ENCODE measurements at regions not wholly inside any gene's neighbourhood (a gene's known extent, or its start where the extent isn't known, plus 50 kb on each side); places are given as distances from the start of the nearest gene placed in this dataset.
A peak's percentile ranks its signal among the peaks of the same experiment; 100 is the strongest.

DNA sequence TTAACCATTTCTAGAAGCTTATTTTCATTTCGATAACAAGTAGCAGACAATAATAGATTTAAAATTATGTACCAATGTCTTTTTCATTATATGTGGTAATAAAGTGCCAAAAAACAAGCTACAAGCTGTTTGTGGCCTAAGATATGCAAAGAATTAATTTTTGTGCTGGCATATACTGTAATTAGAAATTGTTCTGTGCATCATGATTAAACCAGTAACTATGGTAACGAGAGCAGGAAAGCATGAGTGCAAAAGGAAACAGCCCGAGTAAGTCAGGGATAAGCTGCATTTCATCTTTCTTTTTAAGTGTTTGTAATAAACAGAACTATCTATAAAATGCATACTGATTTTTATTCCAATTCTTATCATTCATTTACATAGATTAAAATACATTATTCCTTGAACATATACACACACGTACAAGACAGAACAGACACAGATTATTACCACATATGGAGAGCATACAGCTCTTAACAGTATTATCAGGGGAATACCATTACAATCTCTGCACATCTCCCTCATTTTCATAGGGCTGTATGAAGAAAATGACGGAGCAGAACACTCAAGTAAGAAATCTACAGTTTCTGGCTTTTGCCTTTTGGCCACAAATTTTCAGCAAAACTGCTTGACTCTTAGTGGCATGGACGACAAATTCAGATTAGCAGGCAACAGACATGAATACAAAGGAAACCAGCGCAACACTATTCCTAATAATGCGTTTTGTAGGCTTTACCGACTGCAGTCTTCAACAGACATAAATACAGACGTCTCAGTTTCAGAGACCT, 121.3 kb upstream of the WDR17 start:
- Histone ChIP-seq H3K4me3 (no peak overlapping the region), H3K27me3 (no peaks in the 10 kb centered on the region), H3K36me3 (no peaks in the 10 kb centered on the region), H3K27ac (no peak overlapping the region), H3K9me3 (no peaks in the 10 kb centered on the region), H3K4me1 (no peaks in the 10 kb centered on the region)
- no peak for DNase-seq
- intact Hi-C loops (cut with DNase I; ENCODE audit: low total_unique reads) = no loop called here
- TF ChIP-seq, protein P1, sequence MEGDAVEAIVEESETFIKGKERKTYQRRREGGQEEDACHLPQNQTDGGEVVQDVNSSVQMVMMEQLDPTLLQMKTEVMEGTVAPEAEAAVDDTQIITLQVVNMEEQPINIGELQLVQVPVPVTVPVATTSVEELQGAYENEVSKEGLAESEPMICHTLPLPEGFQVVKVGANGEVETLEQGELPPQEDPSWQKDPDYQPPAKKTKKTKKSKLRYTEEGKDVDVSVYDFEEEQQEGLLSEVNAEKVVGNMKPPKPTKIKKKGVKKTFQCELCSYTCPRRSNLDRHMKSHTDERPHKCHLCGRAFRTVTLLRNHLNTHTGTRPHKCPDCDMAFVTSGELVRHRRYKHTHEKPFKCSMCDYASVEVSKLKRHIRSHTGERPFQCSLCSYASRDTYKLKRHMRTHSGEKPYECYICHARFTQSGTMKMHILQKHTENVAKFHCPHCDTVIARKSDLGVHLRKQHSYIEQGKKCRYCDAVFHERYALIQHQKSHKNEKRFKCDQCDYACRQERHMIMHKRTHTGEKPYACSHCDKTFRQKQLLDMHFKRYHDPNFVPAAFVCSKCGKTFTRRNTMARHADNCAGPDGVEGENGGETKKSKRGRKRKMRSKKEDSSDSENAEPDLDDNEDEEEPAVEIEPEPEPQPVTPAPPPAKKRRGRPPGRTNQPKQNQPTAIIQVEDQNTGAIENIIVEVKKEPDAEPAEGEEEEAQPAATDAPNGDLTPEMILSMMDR (IDR thresholded peaks at IDR 0.05) = no peak
- TF ChIP-seq POLR2A (IDR thresholded peaks at IDR 0.05) = no peak

DNA sequence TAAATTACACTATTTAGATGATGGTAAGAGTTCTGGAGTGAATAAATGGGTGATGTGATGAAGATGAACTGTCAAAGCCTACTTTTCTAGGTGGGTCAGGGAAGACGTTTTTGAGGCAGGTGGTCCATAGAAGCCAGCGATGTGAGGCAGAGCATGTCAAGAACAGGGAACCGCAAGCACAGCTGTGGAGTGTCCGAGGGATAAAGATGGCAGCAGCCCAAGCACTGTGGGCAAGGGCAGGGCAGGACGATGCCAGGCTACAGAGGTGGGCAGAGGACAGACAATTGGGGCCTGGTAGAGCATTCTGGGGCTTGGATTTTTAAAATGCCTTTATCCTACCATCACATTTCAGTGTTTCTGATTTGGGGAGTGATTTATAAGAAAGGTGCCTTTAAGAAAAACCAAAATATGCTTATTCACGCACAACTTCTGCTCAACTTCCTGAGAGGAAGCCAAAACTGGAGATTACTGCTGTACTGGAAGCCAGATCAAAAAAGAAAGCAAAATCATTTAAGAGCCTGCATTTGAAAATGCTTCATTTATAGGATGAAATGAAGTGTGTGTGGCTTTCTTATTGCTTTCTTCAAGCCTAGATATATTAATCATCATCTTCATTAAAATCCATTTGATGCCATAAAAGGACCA, 119.0 kb upstream of the WDR17 start:
- TF ChIP-seq POLR2A (IDR thresholded peaks at IDR 0.05) = no peak
- TF ChIP-seq, protein P1 (IDR thresholded peaks at IDR 0.05) = no peak
- intact Hi-C loops (cut with DNase I; ENCODE audit: low total_unique reads) = no loop called here

DNA sequence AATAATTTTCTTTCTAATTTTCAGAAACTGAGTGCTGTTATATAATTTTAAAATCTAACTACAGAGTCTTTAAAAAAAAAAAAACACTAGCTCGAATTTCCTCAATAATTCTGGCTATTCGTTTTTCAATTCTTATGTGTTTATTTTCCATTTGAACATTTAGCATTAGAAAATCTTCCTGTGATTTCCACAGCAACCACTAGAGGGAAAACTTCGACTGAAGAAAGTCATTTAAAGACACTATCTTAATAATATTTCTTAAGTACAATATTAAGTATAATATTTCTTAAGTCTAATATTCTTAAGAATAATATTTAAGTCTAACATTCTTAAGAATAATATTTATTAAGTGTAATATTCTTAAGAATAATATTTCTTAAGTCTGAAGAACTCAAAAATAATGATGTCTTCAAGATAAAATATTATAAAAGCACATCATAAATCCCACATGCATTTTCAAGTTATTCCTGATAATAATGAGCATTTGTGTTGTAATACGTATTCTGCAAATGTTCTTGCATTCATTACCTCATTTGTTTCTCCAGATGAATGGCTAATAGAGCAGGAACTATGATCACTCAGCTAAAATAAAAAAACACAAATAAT, 118.4 kb upstream of the WDR17 start:
- no peak overlapping the region for H3K27ac ChIP-seq
- H3K4me1 ChIP-seq = no peaks in the 10 kb centered on the region
- intact Hi-C loops (cut with DNase I; ENCODE audit: low total_unique reads) = no loop called here
- H3K9me3 ChIP-seq = no peaks in the 10 kb centered on the region
- no peak overlapping the region for H3K4me3 ChIP-seq
- no peaks in the 10 kb centered on the region for H3K36me3 ChIP-seq
- H3K27me3 ChIP-seq = no peaks in the 10 kb centered on the region
- DNase-seq = no peak
- TF ChIP-seq, protein P1 (IDR thresholded peaks at IDR 0.05) = peak; percentile 30 to 49 (median 37)
- TF ChIP-seq POLR2A (IDR thresholded peaks at IDR 0.05) = no peak

More for the DNA sequence above, 119.0 kb upstream of the WDR17 start:
- H3K27me3 ChIP-seq = no peaks in the 10 kb centered on the region
- H3K9me3 ChIP-seq = no peaks in the 10 kb centered on the region
- H3K27ac ChIP-seq = no peak overlapping the region
- no peak for DNase-seq
- H3K4me3 ChIP-seq = no peak overlapping the region
- H3K4me1 ChIP-seq = no peaks in the 10 kb centered on the region
- no peaks in the 10 kb centered on the region for H3K36me3 ChIP-seq

DNA sequence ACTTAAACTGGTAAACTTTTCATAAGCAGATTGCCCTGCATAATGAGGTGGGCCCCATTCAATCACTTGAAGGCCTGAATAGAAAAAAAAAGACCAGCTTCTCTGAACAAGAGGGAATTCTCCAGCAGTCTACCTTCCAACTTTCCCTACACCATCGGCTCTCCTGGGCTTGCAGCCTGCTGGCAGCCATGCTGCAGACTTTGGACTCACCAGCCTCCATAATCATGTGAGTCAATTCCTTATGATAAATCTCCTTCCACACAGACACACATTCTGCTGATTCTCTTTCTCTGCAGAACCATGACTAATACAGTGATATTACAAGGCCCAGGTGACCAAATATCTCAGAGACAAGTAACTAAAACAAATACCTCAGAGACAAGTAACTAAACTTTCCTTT, 113.8 kb upstream of the WDR17 start:
- Histone ChIP-seq H3K4me1 (no peaks in the 10 kb centered on the region), H3K36me3 (no peaks in the 10 kb centered on the region), H3K27me3 (no peaks in the 10 kb centered on the region), H3K4me3 (no peak overlapping the region), H3K27ac (no peak overlapping the region), H3K9me3 (no peaks in the 10 kb centered on the region)
- intact Hi-C loops (cut with DNase I; ENCODE audit: low total_unique reads) = no loop called here
- TF ChIP-seq, protein P1 (IDR thresholded peaks at IDR 0.05) = no peak
- TF ChIP-seq POLR2A (IDR thresholded peaks at IDR 0.05) = no peak
- no peak for DNase-seq

DNA sequence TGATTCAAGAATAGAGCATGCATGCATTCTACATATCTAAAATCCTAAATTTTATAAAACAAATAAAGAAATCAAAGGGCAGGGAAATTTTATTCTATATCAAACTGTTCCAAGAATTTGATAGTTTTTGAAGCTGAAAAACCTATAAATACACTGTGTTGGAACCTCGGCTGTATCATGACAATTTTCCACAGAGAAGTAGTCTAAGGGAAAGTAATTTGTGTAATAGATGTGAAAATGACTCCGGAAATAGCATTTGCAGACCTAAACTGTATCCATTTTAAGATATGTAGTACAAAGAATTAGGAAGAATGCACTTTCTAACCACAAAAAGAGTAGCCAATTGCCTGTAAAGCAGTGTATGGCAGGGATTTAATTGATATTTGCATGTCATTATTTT, 112.5 kb upstream of the WDR17 start:
- no peak overlapping the region for H3K4me3 ChIP-seq
- DNase-seq = no peak
- no peaks in the 10 kb centered on the region for H3K9me3 ChIP-seq
- TF ChIP-seq, protein P1 (IDR thresholded peaks at IDR 0.05) = no peak
- no peak for TF ChIP-seq POLR2A (IDR thresholded peaks at IDR 0.05)
- no peaks in the 10 kb centered on the region for H3K27me3 ChIP-seq
- no peaks in the 10 kb centered on the region for H3K36me3 ChIP-seq
- H3K27ac ChIP-seq = no peak overlapping the region
- H3K4me1 ChIP-seq = no peaks in the 10 kb centered on the region
- intact Hi-C loops (cut with DNase I; ENCODE audit: low total_unique reads) = no loop called here

All from uterus (tissue), 3 donors.